GM12878 (cell line): ENCODE measurements at regions not wholly inside any gene's neighbourhood (a gene's known extent, or its start where the extent isn't known, plus 50 kb on each side); places are given as distances from the start of the nearest gene placed in this dataset.

Source experiments
- ATAC-seq: fragments of 200-7000 bp; cut with Tn5 transposase; 3 replicates; pipeline ENCODE4 v1.9.1; 2020; ENCODE audit warnings: mild to moderate bottlenecking, moderate library complexity
- BruUV-seq: library from RNA; stranded (reverse); fragments of 400-500 nt; replicated peaks from 2 replicates; lab custom pipeline; 2021; lab: Mats Ljungman, UMichigan
- CTCF ChIA-PET: fragments of 300-600 bp; sonication (Branson Sonifier 250); formaldehyde crosslinking; extraction: SDS; loops from one replicate; lab custom pipeline; 2021; ENCODE audit warnings: inconsistent platforms; lab: Yijun Ruan, JAX
- POLR2A ChIA-PET: fragments of 350-600 bp; formaldehyde crosslinking; extraction: SDS; loops from one replicate; lab custom pipeline; 2021; ENCODE audit warnings: inconsistent platforms; lab: Charles Lee
- RAD21 ChIA-PET: fragments of 300-600 bp; sonication (Branson Sonifier 250); formaldehyde crosslinking; loops from one replicate; lab custom pipeline; 2023; ENCODE audit warnings: antibody characterized with exemption; ENCODE audit not compliant: unreplicated experiment; lab: Charles Lee
- SMC1A ChIA-PET: fragments of 300-600 bp; sonication (Branson Sonifier 250); formaldehyde crosslinking; loops from one replicate; lab custom pipeline; 2023; ENCODE audit not compliant: unreplicated experiment, uncharacterized antibody; lab: Charles Lee
- DNase-seq: peaks from one replicate; pipeline ENCODE4 v3.0.0-alpha.2; 2011; ENCODE audit warnings: low read depth, low spot score
- FAIRE-seq: peaks from 3 replicates; lab custom pipeline; 2011; peaks lifted over from hg19 to GRCh38; lab: Jason Lieb, UNC
- H2AFZ ChIP-seq: 2 replicates; pipeline ENCODE4 v1.6.0; 2011; ENCODE audit warnings: low read depth, low read length, control low read depth; ENCODE audit not compliant: control insufficient read depth
- H3K27ac ChIP-seq: 2 replicates; pipeline ENCODE4 v1.5.1; 2011; ENCODE audit warnings: control low read depth; ENCODE audit not compliant: control insufficient read depth, insufficient read depth
- H3K27me3 ChIP-seq, 2 experiments: replicated peaks in 1 of 2; 2 replicates each; pipeline versions ENCODE4 v1.6.0 to v1.6.1; 2011; ENCODE audit warnings: low read length in 1 of 2; ENCODE audit not compliant: control insufficient read depth in 2 of 2, insufficient read depth in 2 of 2
- H3K36me3 ChIP-seq, 2 experiments: 2 replicates each; pipeline ENCODE4 v1.5.1; 2011; ENCODE audit warnings: low read length in 1 of 2; ENCODE audit not compliant: control insufficient read depth in 2 of 2, insufficient read depth in 2 of 2
- H3K4me1 ChIP-seq: 2 replicates; pipeline ENCODE4 v1.6.1; 2011; ENCODE audit warnings: mild to moderate bottlenecking, low read length, moderate library complexity, mixed read lengths; ENCODE audit not compliant: control insufficient read depth, insufficient read depth
- H3K4me2 ChIP-seq: 2 replicates; pipeline ENCODE4 v1.6.0; 2011; ENCODE audit warnings: control low read depth; ENCODE audit not compliant: control insufficient read depth, insufficient read depth
- H3K4me3 ChIP-seq: fragments of 200-600 bp; sonication (generic); 2 replicates; pipeline ENCODE4 v1.5.1; 2016
- H3K79me2 ChIP-seq: 2 replicates; pipeline ENCODE4 v1.6.0; 2011; ENCODE audit warnings: low read length; ENCODE audit not compliant: control insufficient read depth, insufficient read depth
- H3K9ac ChIP-seq: 2 replicates; pipeline ENCODE4 v1.8.0; 2011; ENCODE audit warnings: low read length, control low read depth, mixed read lengths; ENCODE audit not compliant: control insufficient read depth, insufficient read depth
- H3K9me3 ChIP-seq: replicated peaks from 3 replicates; pipeline ENCODE4 v1.5.1; 2011; ENCODE audit warnings: mild to moderate bottlenecking, low read length; ENCODE audit not compliant: control insufficient read depth, insufficient read depth
- H4K20me1 ChIP-seq: 2 replicates; pipeline ENCODE4 v1.6.0; 2011; ENCODE audit not compliant: control insufficient read depth, insufficient read depth
- ATF2 ChIP-seq: IDR thresholded peaks from 2 replicates; pipeline ENCODE4 v1.6.1; 2012; ENCODE audit warnings: low read length, inconsistent platforms
- BACH1 ChIP-seq: fragments of 450-650 bp; IDR thresholded peaks from 2 replicates; pipeline ENCODE4 v1.6.1; 2017; ENCODE audit warnings: mild to moderate bottlenecking, borderline replicate concordance
- CREM ChIP-seq: IDR thresholded peaks from 2 replicates; pipeline ENCODE4 v1.6.1; 2014; ENCODE audit warnings: antibody characterized with exemption, low read depth
- NR2F1 ChIP-seq: fragments of 450-650 bp; conservative IDR thresholded peaks from 2 replicates; pipeline ENCODE4 v1.6.1; 2017; ENCODE audit warnings: mild to moderate bottlenecking
- POLR2AphosphoS5 ChIP-seq: IDR thresholded peaks from 2 replicates; pipeline ENCODE4 v1.6.1; 2011; ENCODE audit warnings: mild to moderate bottlenecking, low read length, inconsistent platforms
- TCF7 ChIP-seq: IDR thresholded peaks from 2 replicates; pipeline ENCODE4 v1.6.1; 2014; ENCODE audit warnings: antibody characterized with exemption, borderline replicate concordance
- ZBED1 ChIP-seq: IDR thresholded peaks from 2 replicates; pipeline ENCODE4 v1.6.1; 2016; ENCODE audit warnings: borderline replicate concordance
- ZBTB33 ChIP-seq: fragments of 450-650 bp; IDR thresholded peaks from 2 replicates; pipeline ENCODE4 v1.6.1; 2017; ENCODE audit warnings: mild to moderate bottlenecking
- ZNF207 ChIP-seq: fragments of 450-650 bp; IDR thresholded peaks from 2 replicates; pipeline ENCODE4 v1.6.1; 2014; ENCODE audit warnings: antibody characterized with exemption, mild to moderate bottlenecking, borderline replicate concordance
- WGBS: methylation state at CpG from one replicate; pipeline ENCODE4 v1.1.6; 2016; ENCODE audit warnings: low lambda C conversion rate; ENCODE audit not compliant: insufficient replicate concordance, insufficient coverage; ENCODE audit errors: missing lambda C conversion rate; 5-methylcytosine and 5-hydroxymethylcytosine counted together
- in situ Hi-C: fragments of 300-500 bp; cut with MboI; formaldehyde crosslinking; loops from 9 replicates; pipeline ENCODE4 v1.14.3; 2018; ENCODE audit warnings: mixed read lengths
- intact Hi-C: fragments of 100-400 bp; cut with micrococcal nuclease; formaldehyde crosslinking; loops from one replicate; pipeline ENCODE4 v1.14.2; 2022; ENCODE audit not compliant: unreplicated experiment
- TF ChIP-seq, protein P1 (sequence below): IDR thresholded peaks from 2 replicates; pipeline ENCODE4 v1.6.1; 2011; ENCODE audit warnings: borderline replicate concordance, low read depth, mild to moderate bottlenecking, moderate library complexity, low read length; ENCODE audit not compliant: insufficient read depth, poor library complexity, severe bottlenecking

DNA sequence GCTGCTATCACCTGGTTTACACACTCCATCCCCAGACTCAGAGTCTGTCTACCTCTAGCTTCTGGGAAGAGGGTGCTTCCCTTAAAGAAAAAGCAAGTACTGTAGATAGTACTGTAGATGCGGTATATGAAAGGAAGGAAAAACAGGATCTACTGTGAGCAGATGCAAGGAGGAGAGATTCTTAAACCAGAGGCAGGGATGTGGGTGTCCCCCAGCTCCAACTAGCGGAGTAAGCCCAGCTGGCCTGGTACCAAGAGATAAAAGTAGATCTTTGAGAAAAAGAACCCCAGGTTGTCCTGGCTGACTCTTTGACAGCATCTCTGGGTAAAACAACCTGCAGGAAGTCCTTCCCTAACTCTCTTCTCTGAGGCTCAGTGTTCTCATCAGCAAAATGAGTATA is 523.7 kb upstream of the PROK2 start:
- TF ChIP-seq POLR2AphosphoS5 (no peak), ATF2 (no peak), ZNF207 (no peak), BACH1 (no peak), NR2F1 (no peak), ZBTB33 (no peak), CREM (no peak), ZBED1 (no peak), TCF7 (no peak)
- TF ChIP-seq, protein P1, sequence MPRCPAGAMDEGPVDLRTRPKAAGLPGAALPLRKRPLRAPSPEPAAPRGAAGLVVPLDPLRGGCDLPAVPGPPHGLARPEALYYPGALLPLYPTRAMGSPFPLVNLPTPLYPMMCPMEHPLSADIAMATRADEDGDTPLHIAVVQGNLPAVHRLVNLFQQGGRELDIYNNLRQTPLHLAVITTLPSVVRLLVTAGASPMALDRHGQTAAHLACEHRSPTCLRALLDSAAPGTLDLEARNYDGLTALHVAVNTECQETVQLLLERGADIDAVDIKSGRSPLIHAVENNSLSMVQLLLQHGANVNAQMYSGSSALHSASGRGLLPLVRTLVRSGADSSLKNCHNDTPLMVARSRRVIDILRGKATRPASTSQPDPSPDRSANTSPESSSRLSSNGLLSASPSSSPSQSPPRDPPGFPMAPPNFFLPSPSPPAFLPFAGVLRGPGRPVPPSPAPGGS, result no peak
- RAD21 ChIA-PET, result interaction anchor here (1.7 kb wide), 1 partner anchor 12 kb away, joined by 3 read pairs; no protein-coding TSS in a partner anchor
- BruUV-seq, result no TSS peak
- Histone ChIP-seq H3K4me3 (no peak overlapping the region), H3K4me2 (no peak overlapping the region), H2AFZ (no peak overlapping the region), H3K27ac (no peak overlapping the region), H3K36me3 (no peaks in the 10 kb centered on the region), H3K27me3 (no peaks in the 10 kb centered on the region), H3K9ac (no peak overlapping the region), H4K20me1 (no peaks in the 10 kb centered on the region), H3K79me2 (no peaks in the 10 kb centered on the region), H3K4me1 (peaks cover 19% of the 10 kb centered on the region), H3K9me3 (no peaks in the 10 kb centered on the region; the same call in 2 of the 3 replicates)
- in situ Hi-C loops, result no loop called here
- ATAC-seq (no peak), DNase-seq (no peak), FAIRE-seq (no peak)
- CTCF ChIA-PET, result no interaction called here
- SMC1A ChIA-PET, result interaction anchor here (0.5 to 4.6 kb wide), 2 partner anchors 32 to 142 kb away, joined by 3 to 26 read pairs; no protein-coding TSS in a partner anchor
- WGBS, result 100% methylated on average over 2 of the region's 2 CpGs
- intact Hi-C loops, result no loop called here
- POLR2A ChIA-PET, result no interaction called here
